ENCODE measurements at regions not wholly inside any gene's neighbourhood (a gene's known extent, or its start where the extent isn't known, plus 50 kb on each side); places are given as distances from the start of the nearest gene placed in this dataset.

DNA sequence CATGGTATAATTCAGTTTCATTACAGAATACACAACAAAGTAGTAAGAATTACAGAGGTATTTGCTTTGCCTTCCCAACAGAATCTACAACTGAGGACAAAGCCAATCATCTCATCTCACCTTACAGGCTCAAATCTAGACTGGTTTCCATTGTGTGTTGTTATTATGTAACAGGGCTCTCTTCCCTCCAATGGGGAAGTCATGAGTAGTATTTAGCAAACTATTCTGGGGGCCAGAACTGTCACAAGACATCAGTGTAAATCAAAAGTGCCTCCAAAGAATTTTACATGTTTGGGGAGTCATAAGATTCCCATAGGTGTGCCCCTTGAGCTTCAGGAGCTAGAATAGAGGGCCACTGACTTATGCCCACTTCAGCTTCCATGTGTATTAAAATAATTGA lies 187.0 kb upstream of the EDNRB start:
- DNase-seq = no peak
- intact Hi-C loops (cut with DNase I) = no loop called here
- Histone ChIP-seq H3K27me3 (no peaks in the 10 kb centered on the region), H3K27ac (no peak overlapping the region), H3K36me3 (no peaks in the 10 kb centered on the region), H3K9me3 (no peaks in the 10 kb centered on the region), H3K4me3 (no peak overlapping the region), H3K4me1 (no peaks in the 10 kb centered on the region), H3K9ac (ENCODE audit: low read depth in 2 of 2, low read length in 2 of 2) (no peak overlapping the region)
- TF ChIP-seq, protein P1, sequence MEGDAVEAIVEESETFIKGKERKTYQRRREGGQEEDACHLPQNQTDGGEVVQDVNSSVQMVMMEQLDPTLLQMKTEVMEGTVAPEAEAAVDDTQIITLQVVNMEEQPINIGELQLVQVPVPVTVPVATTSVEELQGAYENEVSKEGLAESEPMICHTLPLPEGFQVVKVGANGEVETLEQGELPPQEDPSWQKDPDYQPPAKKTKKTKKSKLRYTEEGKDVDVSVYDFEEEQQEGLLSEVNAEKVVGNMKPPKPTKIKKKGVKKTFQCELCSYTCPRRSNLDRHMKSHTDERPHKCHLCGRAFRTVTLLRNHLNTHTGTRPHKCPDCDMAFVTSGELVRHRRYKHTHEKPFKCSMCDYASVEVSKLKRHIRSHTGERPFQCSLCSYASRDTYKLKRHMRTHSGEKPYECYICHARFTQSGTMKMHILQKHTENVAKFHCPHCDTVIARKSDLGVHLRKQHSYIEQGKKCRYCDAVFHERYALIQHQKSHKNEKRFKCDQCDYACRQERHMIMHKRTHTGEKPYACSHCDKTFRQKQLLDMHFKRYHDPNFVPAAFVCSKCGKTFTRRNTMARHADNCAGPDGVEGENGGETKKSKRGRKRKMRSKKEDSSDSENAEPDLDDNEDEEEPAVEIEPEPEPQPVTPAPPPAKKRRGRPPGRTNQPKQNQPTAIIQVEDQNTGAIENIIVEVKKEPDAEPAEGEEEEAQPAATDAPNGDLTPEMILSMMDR (IDR thresholded peaks at IDR 0.05) = no peak

DNA sequence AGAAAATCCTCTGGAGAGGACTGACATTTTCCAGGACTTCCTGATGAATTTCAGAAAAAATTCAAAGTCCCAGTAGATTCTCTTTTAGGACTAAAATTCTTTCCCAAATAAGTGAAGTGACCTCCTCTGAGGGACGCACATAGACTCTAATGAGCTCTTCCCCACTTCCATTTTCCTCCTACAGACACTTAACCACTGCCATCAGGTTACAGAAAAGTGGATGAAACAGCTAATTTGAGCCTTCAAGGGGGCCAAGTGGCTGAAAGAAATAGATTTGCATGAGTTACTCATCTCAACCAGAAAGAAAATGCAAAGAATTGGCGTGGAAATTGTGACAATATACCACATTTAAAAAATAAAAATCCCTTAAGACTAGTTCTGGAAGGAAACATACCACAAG lies 185.3 kb upstream of the EDNRB start:
- DNase-seq = no peak
- Histone ChIP-seq H3K9ac (ENCODE audit: low read depth in 2 of 2, low read length in 2 of 2) (no peak overlapping the region), H3K27me3 (no peaks in the 10 kb centered on the region), H3K4me3 (no peak overlapping the region), H3K36me3 (no peaks in the 10 kb centered on the region), H3K9me3 (no peaks in the 10 kb centered on the region), H3K27ac (no peak overlapping the region), H3K4me1 (no peaks in the 10 kb centered on the region)
- TF ChIP-seq, protein P1 (IDR thresholded peaks at IDR 0.05) = no peak
- intact Hi-C loops (cut with DNase I) = no loop called here

DNA sequence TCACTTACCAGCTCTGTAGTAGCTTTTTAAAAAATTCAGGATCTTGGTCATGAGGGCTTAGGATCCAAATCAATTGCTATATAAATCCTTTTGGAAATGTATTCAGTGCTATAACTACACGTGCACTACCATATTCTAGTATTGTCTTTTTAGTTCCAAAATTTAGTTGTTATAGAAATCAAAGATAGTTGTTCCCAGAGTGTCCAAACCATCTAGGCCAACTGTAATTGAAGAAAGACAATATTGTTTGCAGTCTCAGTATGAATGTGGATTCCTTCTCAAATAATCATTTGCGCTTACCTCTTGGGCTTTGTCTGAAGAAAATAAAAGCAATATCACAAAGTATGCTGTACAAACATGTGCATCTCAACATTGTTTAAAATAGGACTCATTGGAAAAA lies 184.1 kb upstream of the EDNRB start:
- H3K36me3 ChIP-seq = no peaks in the 10 kb centered on the region
- H3K9ac ChIP-seq (ENCODE audit: low read depth in 2 of 2, low read length in 2 of 2) = no peak overlapping the region
- no peaks in the 10 kb centered on the region for H3K9me3 ChIP-seq
- no peaks in the 10 kb centered on the region for H3K27me3 ChIP-seq
- no peak for DNase-seq
- intact Hi-C loops (cut with DNase I) = no loop called here
- H3K4me3 ChIP-seq = no peak overlapping the region
- no peak overlapping the region for H3K27ac ChIP-seq
- TF ChIP-seq, protein P1 (IDR thresholded peaks at IDR 0.05) = no peak
- no peaks in the 10 kb centered on the region for H3K4me1 ChIP-seq

DNA sequence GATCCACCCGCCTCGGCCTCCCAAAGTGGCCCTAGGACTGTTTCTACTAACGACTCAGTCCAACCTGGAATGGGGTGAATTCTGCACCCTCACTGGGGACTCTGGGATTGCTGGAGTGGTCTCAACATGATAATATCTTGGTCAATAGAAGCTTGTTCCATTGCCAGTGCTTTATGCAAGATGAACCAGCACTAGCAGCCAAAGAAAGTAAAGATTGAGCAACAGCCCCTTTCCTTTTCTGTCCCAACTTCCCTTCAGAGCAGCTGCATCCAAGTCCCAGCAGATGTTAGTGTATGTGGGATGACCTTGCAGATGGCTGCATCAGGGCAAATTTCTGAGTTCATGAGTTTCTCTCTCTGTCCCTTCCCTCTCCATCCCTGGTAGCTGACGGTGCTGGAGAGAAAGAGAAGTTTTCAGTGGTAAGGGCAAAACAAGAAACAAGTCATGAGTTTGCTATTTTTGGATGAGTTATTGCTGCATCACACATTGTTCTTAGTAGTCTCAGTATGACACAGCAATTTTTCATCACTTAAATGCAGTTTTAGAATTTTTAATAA lies 183.6 kb upstream of the EDNRB start:
- intact Hi-C loops (cut with DNase I) = no loop called here
- Histone ChIP-seq H3K27ac (no peak overlapping the region), H3K4me1 (no peaks in the 10 kb centered on the region)

DNA sequence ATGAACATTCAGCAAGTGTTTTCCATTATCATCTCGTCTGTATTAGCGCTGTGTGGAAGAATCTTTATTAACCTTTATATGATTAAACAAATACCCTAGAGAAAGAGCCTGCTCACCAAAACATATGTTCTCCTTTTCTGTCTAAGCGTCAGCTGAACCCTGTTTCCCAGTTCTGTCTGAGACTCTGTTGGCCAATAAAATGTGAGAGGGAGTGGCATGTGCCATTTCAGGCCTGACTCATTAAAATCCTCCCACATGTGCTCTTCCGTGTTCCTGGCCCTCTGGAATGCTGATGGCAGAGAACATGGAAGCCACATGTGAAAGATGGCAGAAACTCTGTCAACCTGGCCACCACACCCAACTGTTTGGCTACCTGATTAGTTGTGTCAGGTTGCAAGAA lies 181.9 kb upstream of the EDNRB start:
- no peak overlapping the region for H3K27ac ChIP-seq
- H3K27me3 ChIP-seq = no peaks in the 10 kb centered on the region
- H3K9ac ChIP-seq (ENCODE audit: low read depth in 2 of 2, low read length in 2 of 2) = no peak overlapping the region
- intact Hi-C loops (cut with DNase I) = no loop called here
- H3K36me3 ChIP-seq = no peaks in the 10 kb centered on the region
- H3K4me1 ChIP-seq = no peaks in the 10 kb centered on the region
- no peak for DNase-seq
- TF ChIP-seq, protein P1 (IDR thresholded peaks at IDR 0.05) = no peak
- H3K9me3 ChIP-seq = no peaks in the 10 kb centered on the region
- H3K4me3 ChIP-seq = no peak overlapping the region

More for the DNA sequence above, 183.6 kb upstream of the EDNRB start:
- H3K36me3 ChIP-seq = no peaks in the 10 kb centered on the region
- TF ChIP-seq, protein P1 (IDR thresholded peaks at IDR 0.05) = no peak
- no peaks in the 10 kb centered on the region for H3K9me3 ChIP-seq
- H3K4me3 ChIP-seq = no peak overlapping the region
- H3K9ac ChIP-seq (ENCODE audit: low read depth in 2 of 2, low read length in 2 of 2) = no peak overlapping the region
- no peaks in the 10 kb centered on the region for H3K27me3 ChIP-seq
- peak; percentile 20 for DNase-seq

Data from colonic mucosa (tissue), 4 donors.